Parathyroid adenoma (tissue), 2 donors: ENCODE measurements at regions not wholly inside any gene's neighbourhood (a gene's known extent, or its start where the extent isn't known, plus 50 kb on each side); places are given as distances from the start of the nearest gene placed in this dataset.

ENCODE experiments used
- H2AFZ ChIP-seq: fragments of 300-600 bp; sonication (generic); one replicate; pipeline ENCODE4 v1.7.0; 2017; ENCODE audit warnings: antibody characterized with exemption, mild to moderate bottlenecking
- H3K27ac ChIP-seq: fragments of 300-600 bp; sonication (generic); one replicate; pipeline ENCODE4 v1.7.0; 2017
- H3K27me3 ChIP-seq: fragments of 300-600 bp; sonication (generic); one replicate; pipeline ENCODE4 v1.7.0; 2017; ENCODE audit warnings: low read length; ENCODE audit not compliant: control insufficient read depth, insufficient read depth
- H3K36me3 ChIP-seq: fragments of 300-600 bp; sonication (generic); one replicate; pipeline ENCODE4 v1.7.0; 2017; ENCODE audit warnings: low read length; ENCODE audit not compliant: control insufficient read depth, insufficient read depth
- H3K4me1 ChIP-seq: fragments of 300-600 bp; sonication (generic); one replicate; pipeline ENCODE4 v1.7.0; 2017; ENCODE audit warnings: control low read depth
- H3K4me2 ChIP-seq: fragments of 300-600 bp; sonication (generic); one replicate; pipeline ENCODE4 v1.7.0; 2017; ENCODE audit warnings: low read length
- H3K4me3 ChIP-seq: fragments of 300-600 bp; sonication (generic); one replicate; pipeline ENCODE4 v1.7.0; 2017; ENCODE audit warnings: low read depth, low read length
- H3K79me2 ChIP-seq: fragments of 300-600 bp; sonication (generic); one replicate; pipeline ENCODE4 v1.7.0; 2017; ENCODE audit warnings: control low read depth
- H3K9ac ChIP-seq: fragments of 300-600 bp; sonication (generic); one replicate; pipeline ENCODE4 v1.7.0; 2017; ENCODE audit warnings: mild to moderate bottlenecking
- H3K9me3 ChIP-seq: fragments of 300-600 bp; sonication (generic); one replicate; pipeline ENCODE4 v1.7.0; 2017; ENCODE audit warnings: low read length; ENCODE audit not compliant: control insufficient read depth
- CTCF ChIP-seq: fragments of 300-600 bp; sonication (generic); IDR thresholded peaks from one replicate; pipeline ENCODE4 v1.7.0; 2017; ENCODE audit warnings: antibody characterized with exemption, mild to moderate bottlenecking
- donor health status: primary hyperparathyroidism.

GRCh38 chr1:29880556-29880955 is 644.2 kb downstream of the PTPRU start:
- Histone ChIP-seq H3K4me3 (no peak overlapping the region), H3K27me3 (no peaks in the 10 kb centered on the region), H3K9ac (no peak overlapping the region)

DNA sequence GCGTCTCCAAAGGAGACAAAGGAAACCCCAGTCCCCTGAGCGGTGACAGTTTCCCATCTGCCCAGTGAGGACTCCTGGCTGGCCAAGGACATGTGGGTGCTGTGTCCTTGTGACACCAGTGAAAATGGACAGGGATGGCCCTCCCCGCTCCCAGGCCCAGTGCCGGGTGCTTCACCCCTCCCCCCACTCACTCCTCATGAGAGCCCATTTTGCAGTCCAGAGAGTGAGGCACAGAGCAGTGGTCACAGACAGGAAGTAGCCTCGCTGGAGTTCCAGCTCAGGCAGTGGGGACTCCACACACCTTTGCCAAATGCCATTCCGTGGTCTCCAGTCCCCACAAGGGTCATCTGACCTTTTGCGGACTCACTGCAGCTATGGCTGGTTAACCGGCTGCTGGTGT is 642.9 kb downstream of the PTPRU start:
- TF ChIP-seq CTCF, result no peak
- H3K9me3 ChIP-seq, result no peaks in the 10 kb centered on the region
- H3K4me2 ChIP-seq, result no peak overlapping the region
- no peaks in the 10 kb centered on the region for H3K4me1 ChIP-seq
- no peaks in the 10 kb centered on the region for H3K27me3 ChIP-seq
- H3K4me3 ChIP-seq, result no peak overlapping the region
- no peak overlapping the region for H3K27ac ChIP-seq
- no peaks in the 10 kb centered on the region for H3K36me3 ChIP-seq
- H2AFZ ChIP-seq, result no peak overlapping the region
- no peaks in the 10 kb centered on the region for H3K79me2 ChIP-seq
- no peak overlapping the region for H3K9ac ChIP-seq

More at GRCh38 chr1:29880556-29880955, 644.2 kb downstream of the PTPRU start:
- no peaks in the 10 kb centered on the region for H3K9me3 ChIP-seq
- H3K27ac ChIP-seq, result no peak overlapping the region
- no peaks in the 10 kb centered on the region for H3K79me2 ChIP-seq
- H2AFZ ChIP-seq, result no peak overlapping the region
- TF ChIP-seq CTCF, result peak; percentile 32
- no peaks in the 10 kb centered on the region for H3K4me1 ChIP-seq
- no peak overlapping the region for H3K4me2 ChIP-seq
- H3K36me3 ChIP-seq, result no peaks in the 10 kb centered on the region

GRCh38 chr1:29878501-29878900 is 642.2 kb downstream of the PTPRU start:
- H3K79me2 ChIP-seq, result no peaks in the 10 kb centered on the region
- TF ChIP-seq CTCF, result no peak
- H2AFZ ChIP-seq, result no peak overlapping the region
- H3K4me2 ChIP-seq, result no peak overlapping the region
- H3K4me1 ChIP-seq, result no peaks in the 10 kb centered on the region
- no peaks in the 10 kb centered on the region for H3K36me3 ChIP-seq
- no peaks in the 10 kb centered on the region for H3K9me3 ChIP-seq
- H3K27ac ChIP-seq, result no peak overlapping the region
- no peaks in the 10 kb centered on the region for H3K27me3 ChIP-seq
- no peak overlapping the region for H3K4me3 ChIP-seq
- H3K9ac ChIP-seq, result no peak overlapping the region

GRCh38 chr1:29876902-29877301 is 640.6 kb downstream of the PTPRU start:
- Histone ChIP-seq H3K4me1 (no peaks in the 10 kb centered on the region), H2AFZ (peak overlapping the region; percentile 22)

More at GRCh38 chr1:29876902-29877301, 640.6 kb downstream of the PTPRU start:
- Histone ChIP-seq H3K27ac (no peak overlapping the region), H3K36me3 (no peaks in the 10 kb centered on the region), H3K4me2 (no peak overlapping the region), H3K4me3 (no peak overlapping the region), H3K9ac (no peak overlapping the region), H3K79me2 (no peaks in the 10 kb centered on the region), H3K27me3 (no peaks in the 10 kb centered on the region), H3K9me3 (no peaks in the 10 kb centered on the region)
- TF ChIP-seq CTCF, result no peak
